H1 (cell line): ENCODE measurements at regions not wholly inside any gene's neighbourhood (a gene's known extent, or its start where the extent isn't known, plus 50 kb on each side); places are given as distances from the start of the nearest gene placed in this dataset.

Experiments used
- CTCF ChIA-PET: fragments of 300-600 bp; sonication (Branson Sonifier 250); formaldehyde crosslinking; loops from one replicate; lab custom pipeline; 2021; ENCODE audit not compliant: partially characterized antibody; lab: Charles Lee
- POLR2A ChIA-PET: fragments of 300-600 bp; sonication (Branson Sonifier 250); formaldehyde crosslinking; loops from one replicate; lab custom pipeline; 2021; ENCODE audit warnings: inconsistent platforms; ENCODE audit not compliant: partially characterized antibody; lab: Charles Lee
- DNase-seq, 2 experiments: peaks; one replicate each; pipeline versions ENCODE4 v3.0.0 to v3.0.0-alpha.2; 2010 to 2022; ENCODE audit warnings: low spot score in 2 of 2, low read depth in 1 of 2, mixed read lengths in 1 of 2
- FAIRE-seq: peaks from 2 replicates; lab custom pipeline; 2011; peaks lifted over from hg19 to GRCh38; lab: Jason Lieb, UNC
- H2AFZ ChIP-seq: 2 replicates; pipeline ENCODE4 v1.8.1; 2012; ENCODE audit warnings: low read length, inconsistent platforms
- H2AK5ac ChIP-seq: 2 replicates; pipeline ENCODE4 v1.6.1; 2013; ENCODE audit warnings: low read depth, low read length
- H2BK120ac ChIP-seq: replicated peaks from 2 replicates; pipeline ENCODE3; 2013; ENCODE audit warnings: low read depth, low read length, inconsistent platforms
- H2BK12ac ChIP-seq: 2 replicates; pipeline ENCODE4 v1.6.1; 2013; ENCODE audit warnings: low read depth, low read length
- H2BK15ac ChIP-seq: 2 replicates; pipeline ENCODE4 v1.6.1; 2013; ENCODE audit warnings: low read length
- H2BK20ac ChIP-seq: 2 replicates; pipeline ENCODE4 v1.6.1; 2013; ENCODE audit warnings: low read length
- H2BK5ac ChIP-seq: 2 replicates; pipeline ENCODE4 v1.6.1; 2013; ENCODE audit warnings: low read depth, low read length
- H3K14ac ChIP-seq: 2 replicates; pipeline ENCODE4 v1.6.1; 2013; ENCODE audit warnings: inconsistent platforms; ENCODE audit not compliant: insufficient read length
- H3K18ac ChIP-seq: 2 replicates; pipeline ENCODE4 v1.6.1; 2013; ENCODE audit warnings: low read length; ENCODE audit errors: extremely low read depth
- H3K23ac ChIP-seq: 2 replicates; pipeline ENCODE4 v1.6.1; 2013; ENCODE audit warnings: inconsistent platforms; ENCODE audit not compliant: insufficient read length
- H3K23me2 ChIP-seq: 2 replicates; pipeline ENCODE4 v1.6.1; 2013; ENCODE audit warnings: low read depth, low read length
- H3K27ac ChIP-seq: 2 replicates; pipeline ENCODE4 v1.6.1; 2011; ENCODE audit warnings: low read depth, low read length, inconsistent platforms
- H3K27me3 ChIP-seq, 4 experiments: replicated peaks in 1 of 4; 1 replicate in 1 of 4; 2 replicates in 3 of 4; pipeline versions ENCODE4 v1.6.1 to v1.8.1; 2011 to 2013; ENCODE audit warnings: low read length in 3 of 4, mild to moderate bottlenecking in 3 of 4, inconsistent platforms in 2 of 4, mixed read lengths in 2 of 4, moderate library complexity in 1 of 4; ENCODE audit not compliant: control insufficient read depth in 3 of 4, insufficient read depth in 3 of 4; ENCODE audit errors: extremely low read depth in 1 of 4
- H3K36me3 ChIP-seq, 4 experiments: 2 replicates each; pipeline versions ENCODE4 v1.6.1 to v1.8.1; 2011 to 2013; ENCODE audit warnings: mild to moderate bottlenecking in 4 of 4, low read length in 3 of 4, moderate library complexity in 2 of 4, control low read depth in 1 of 4, inconsistent platforms in 1 of 4; ENCODE audit not compliant: insufficient read depth in 4 of 4, control insufficient read depth in 2 of 4
- H3K4ac ChIP-seq: replicated peaks from 2 replicates; pipeline ENCODE3; 2013; ENCODE audit warnings: low read length, low read depth, mixed read lengths, inconsistent platforms; ENCODE audit not compliant: insufficient read length
- H3K4me1 ChIP-seq, 4 experiments: replicated peaks in 1 of 4; 1 replicate in 1 of 4; 2 replicates in 3 of 4; pipeline versions ENCODE4 v1.6.1 to v1.8.1; 2011 to 2013; ENCODE audit warnings: low read length in 3 of 4, inconsistent platforms in 2 of 4, mixed read lengths in 1 of 4; ENCODE audit not compliant: insufficient read depth in 4 of 4, control insufficient read depth in 3 of 4
- H3K4me2 ChIP-seq, 2 experiments: 2 replicates each; pipeline versions ENCODE4 v1.6.1 to v1.8.1; 2011 to 2013; ENCODE audit warnings: low read depth in 2 of 2, low read length in 2 of 2, control low read depth in 1 of 2, inconsistent platforms in 1 of 2, mild to moderate bottlenecking in 1 of 2; ENCODE audit not compliant: insufficient read depth in 1 of 2
- H3K4me3 ChIP-seq, 4 experiments: fragments of 200-600, 300-600 bp in 1 of 4; sonication (generic), shearing (Covaris generic), sonication (Bioruptor Twin) in 1 of 4; 2 replicates each; pipeline versions ENCODE4 v1.5.1 to v1.8.1; 2011 to 2016; ENCODE audit warnings: low read length in 4 of 4, low read depth in 3 of 4, control low read depth in 2 of 4, inconsistent platforms in 2 of 4, mild to moderate bottlenecking in 2 of 4, mixed read lengths in 1 of 4, moderate library complexity in 1 of 4; ENCODE audit not compliant: insufficient read depth in 2 of 4; ENCODE audit errors: extremely low read depth in 1 of 4
- H3K56ac ChIP-seq: replicated peaks from 2 replicates; pipeline ENCODE3; 2013; ENCODE audit warnings: low read depth, mild to moderate bottlenecking, mixed read lengths, low read length, inconsistent platforms; ENCODE audit not compliant: insufficient read length
- H3K79me1 ChIP-seq: 2 replicates; pipeline ENCODE4 v1.6.1; 2013; ENCODE audit warnings: low read depth, low read length, control low read depth
- H3K79me2 ChIP-seq, 2 experiments: 2 replicates each; pipeline versions ENCODE4 v1.6.1 to v1.8.1; 2012 to 2013; ENCODE audit warnings: low read length in 2 of 2, mild to moderate bottlenecking in 2 of 2, inconsistent platforms in 1 of 2; ENCODE audit not compliant: insufficient read depth in 2 of 2, control insufficient read depth in 1 of 2
- H3K9ac ChIP-seq, 4 experiments: replicated peaks in 1 of 4; 1 replicate in 1 of 4; 2 replicates in 3 of 4; pipeline versions ENCODE4 v1.6.1 to v1.8.1; 2011 to 2013; ENCODE audit warnings: low read depth in 3 of 4, low read length in 3 of 4, control low read depth in 2 of 4, mild to moderate bottlenecking in 2 of 4, moderate library complexity in 2 of 4, inconsistent platforms in 1 of 4; ENCODE audit errors: extremely low read depth in 1 of 4
- H3K9me3 ChIP-seq, 2 experiments: 2 replicates each; pipeline versions ENCODE4 v1.6.1 to v1.8.1; 2012 to 2013; ENCODE audit warnings: mild to moderate bottlenecking in 2 of 2, moderate library complexity in 2 of 2, control low read depth in 1 of 2, inconsistent platforms in 1 of 2, low read depth in 1 of 2, low read length in 1 of 2, mixed read lengths in 1 of 2; ENCODE audit not compliant: insufficient read depth in 2 of 2
- H4K20me1 ChIP-seq, 2 experiments: replicated peaks in 1 of 2; 2 replicates each; pipeline versions ENCODE3 to v1.8.1; 2011 to 2013; ENCODE audit warnings: inconsistent platforms in 2 of 2, low read length in 2 of 2, mild to moderate bottlenecking in 1 of 2; ENCODE audit not compliant: insufficient read depth in 2 of 2, control insufficient read depth in 1 of 2
- H4K5ac ChIP-seq: 2 replicates; pipeline ENCODE4 v1.6.1; 2013; ENCODE audit warnings: low read length, low read depth, mixed read lengths, inconsistent platforms; ENCODE audit not compliant: insufficient read length
- H4K8ac ChIP-seq: 2 replicates; pipeline ENCODE4 v1.8.0; 2013; ENCODE audit warnings: mild to moderate bottlenecking, moderate library complexity, low read length, inconsistent platforms; ENCODE audit not compliant: insufficient read depth; ENCODE audit errors: extremely low read depth
- H4K91ac ChIP-seq: replicated peaks from 2 replicates; pipeline ENCODE3; 2013; ENCODE audit warnings: low read length, mixed read lengths, inconsistent platforms; ENCODE audit not compliant: insufficient read length
- BACH1 ChIP-seq: IDR thresholded peaks from 2 replicates; pipeline ENCODE4 v1.6.1; 2012; ENCODE audit warnings: low read length, improper control_type of control experiment
- EP300 ChIP-seq, 2 experiments: IDR thresholded peaks; 1 replicate in 1 of 2; 2 replicates in 1 of 2; pipeline ENCODE4 v1.6.1; 2011 to 2012; ENCODE audit warnings: low read depth in 2 of 2, low read length in 2 of 2, mild to moderate bottlenecking in 2 of 2, borderline replicate concordance in 1 of 2, inconsistent platforms in 1 of 2, moderate library complexity in 1 of 2
- KDM1A ChIP-seq: fragments of 200-600, 300-600 bp; sonication (generic); IDR thresholded peaks from 2 replicates; pipeline ENCODE4 v1.7.1; 2016; ENCODE audit warnings: mild to moderate bottlenecking, low read length, borderline replicate concordance
- RAD21 ChIP-seq, 2 experiments: IDR thresholded peaks in 1 of 2; conservative IDR thresholded peaks in 1 of 2; 2 replicates each; pipeline ENCODE4 v1.6.1; 2011; ENCODE audit warnings: low read depth in 2 of 2, low read length in 2 of 2, improper control_type of control experiment in 1 of 2, inconsistent platforms in 1 of 2, mild to moderate bottlenecking in 1 of 2, moderate library complexity in 1 of 2
- SP2 ChIP-seq: IDR thresholded peaks from 2 replicates; pipeline ENCODE4 v1.6.1; 2012; ENCODE audit warnings: mild to moderate bottlenecking, low read length, inconsistent platforms
- TAF7 ChIP-seq: optimal IDR thresholded peaks from 2 replicates; pipeline ENCODE3; 2011; ENCODE audit warnings: low read depth, mild to moderate bottlenecking, inconsistent platforms, low read length, moderate library complexity, borderline replicate concordance
- YY1 ChIP-seq: IDR thresholded peaks from 2 replicates; pipeline ENCODE4 v1.6.1; 2011; ENCODE audit warnings: low read depth, mild to moderate bottlenecking, low read length
- WGBS, 2 experiments: shearing (Covaris generic) in 1 of 2; methylation state at CpG; one replicate each; pipeline versions ENCODE4 v1.1.6 to v1.1.7; 2013 to 2015; ENCODE audit warnings: low lambda C conversion rate in 2 of 2, mixed read lengths in 2 of 2, inconsistent platforms in 1 of 2, low coverage in 1 of 2, missing lambda C conversion rate in 1 of 2; ENCODE audit not compliant: insufficient replicate concordance in 2 of 2, insufficient coverage in 1 of 2, insufficient read length in 1 of 2; ENCODE audit errors: extremely low coverage in 1 of 2, missing lambda C conversion rate in 1 of 2; 5-methylcytosine and 5-hydroxymethylcytosine counted together
- TF ChIP-seq, protein P1 (sequence below): IDR thresholded peaks from 2 replicates; pipeline ENCODE4 v1.6.1; 2011; ENCODE audit warnings: low read depth, mild to moderate bottlenecking, low read length; ENCODE audit not compliant: insufficient read depth
- TF ChIP-seq, protein P2 (sequence below): IDR thresholded peaks from 2 replicates; pipeline ENCODE4 v1.6.1; 2011; ENCODE audit warnings: low read length, improper control_type of control experiment
- TF ChIP-seq, protein P3 (sequence below): IDR thresholded peaks from 2 replicates; pipeline ENCODE4 v1.6.1; 2012; ENCODE audit warnings: low read length, inconsistent platforms

DNA sequence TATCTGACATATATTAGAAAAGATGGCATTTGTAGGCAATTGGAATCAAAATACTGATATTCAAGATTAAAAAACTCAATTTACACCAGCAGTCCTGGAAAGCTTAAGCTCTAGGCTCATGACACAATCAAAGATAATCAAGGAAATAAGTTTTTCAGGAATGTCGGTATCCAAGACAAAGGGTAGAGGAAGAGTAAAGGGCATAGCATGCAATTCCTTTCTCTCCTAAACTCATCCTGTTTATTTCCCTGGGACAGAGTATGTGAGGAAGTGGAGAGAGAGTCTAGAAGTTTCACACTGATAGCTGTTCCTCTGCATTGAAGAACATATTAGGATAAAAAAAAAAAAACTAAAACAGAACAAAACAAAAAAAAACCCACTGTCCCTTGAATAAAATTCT is 2452.1 kb downstream of the PCDH9 start:
- Histone ChIP-seq H4K91ac (no peak overlapping the region), H3K4me1 (0 out of 7 replicates have a peak, but pooled peaks cover 0 to 2% (median 0%) of the 10 kb centered on the region in 4 experiments), H3K4me2 (no peak overlapping the region), H2BK20ac (no peak overlapping the region), H3K79me2 (no peaks in the 10 kb centered on the region), H3K4ac (no peak overlapping the region), H4K20me1 (no peaks in the 10 kb centered on the region), H3K23ac (no peak overlapping the region), H2AFZ (no peak overlapping the region), H3K23me2 (no peaks in the 10 kb centered on the region), H3K9me3 (no peaks in the 10 kb centered on the region), H4K8ac (no peak overlapping the region), H3K79me1 (no peaks in the 10 kb centered on the region), H3K36me3 (no peaks in the 10 kb centered on the region), H2BK12ac (no peak overlapping the region), H3K27ac (no peak overlapping the region), H2BK5ac (no peak overlapping the region), H3K9ac (no peak overlapping the region), H2AK5ac (no peak overlapping the region), H4K5ac (no peak overlapping the region), H3K4me3 (no peak overlapping the region), H3K18ac (no peak overlapping the region), H2BK120ac (no peak overlapping the region), H3K56ac (no peak overlapping the region), H3K14ac (no peak overlapping the region), H3K27me3 (no peaks in the 10 kb centered on the region), H2BK15ac (no peak overlapping the region)
- no peak for FAIRE-seq
- POLR2A ChIA-PET: no interaction called here
- WGBS, 2 experiments: 88% methylated on average over 1 of the region's 1 CpG; no CpG with 5 or more reads in 1 of the 2 experiments
- CTCF ChIA-PET: no interaction called here
- no peak for DNase-seq
- no peak for TF ChIP-seq KDM1A
- TF ChIP-seq, protein P1, sequence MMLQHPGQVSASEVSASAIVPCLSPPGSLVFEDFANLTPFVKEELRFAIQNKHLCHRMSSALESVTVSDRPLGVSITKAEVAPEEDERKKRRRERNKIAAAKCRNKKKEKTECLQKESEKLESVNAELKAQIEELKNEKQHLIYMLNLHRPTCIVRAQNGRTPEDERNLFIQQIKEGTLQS: no peak
- no peak for TF ChIP-seq RAD21 (IDR thresholded peaks at IDR 0.05 in 1 of 2, conservative IDR thresholded peaks at IDR 0.05 in 1 of 2; ENCODE audit: low read depth in 2 of 2, low read length in 2 of 2)
- TF ChIP-seq TAF7: no peak
- TF ChIP-seq EP300 (IDR thresholded peaks at IDR 0.05; ENCODE audit: borderline replicate concordance in 1 of 2, low read depth in 2 of 2, low read length in 2 of 2): no peak
- TF ChIP-seq, protein P2, sequence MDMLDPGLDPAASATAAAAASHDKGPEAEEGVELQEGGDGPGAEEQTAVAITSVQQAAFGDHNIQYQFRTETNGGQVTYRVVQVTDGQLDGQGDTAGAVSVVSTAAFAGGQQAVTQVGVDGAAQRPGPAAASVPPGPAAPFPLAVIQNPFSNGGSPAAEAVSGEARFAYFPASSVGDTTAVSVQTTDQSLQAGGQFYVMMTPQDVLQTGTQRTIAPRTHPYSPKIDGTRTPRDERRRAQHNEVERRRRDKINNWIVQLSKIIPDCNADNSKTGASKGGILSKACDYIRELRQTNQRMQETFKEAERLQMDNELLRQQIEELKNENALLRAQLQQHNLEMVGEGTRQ: no peak
- no peak for TF ChIP-seq BACH1
- TF ChIP-seq, protein P3, sequence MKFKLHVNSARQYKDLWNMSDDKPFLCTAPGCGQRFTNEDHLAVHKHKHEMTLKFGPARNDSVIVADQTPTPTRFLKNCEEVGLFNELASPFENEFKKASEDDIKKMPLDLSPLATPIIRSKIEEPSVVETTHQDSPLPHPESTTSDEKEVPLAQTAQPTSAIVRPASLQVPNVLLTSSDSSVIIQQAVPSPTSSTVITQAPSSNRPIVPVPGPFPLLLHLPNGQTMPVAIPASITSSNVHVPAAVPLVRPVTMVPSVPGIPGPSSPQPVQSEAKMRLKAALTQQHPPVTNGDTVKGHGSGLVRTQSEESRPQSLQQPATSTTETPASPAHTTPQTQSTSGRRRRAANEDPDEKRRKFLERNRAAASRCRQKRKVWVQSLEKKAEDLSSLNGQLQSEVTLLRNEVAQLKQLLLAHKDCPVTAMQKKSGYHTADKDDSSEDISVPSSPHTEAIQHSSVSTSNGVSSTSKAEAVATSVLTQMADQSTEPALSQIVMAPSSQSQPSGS: no peak
- TF ChIP-seq SP2: no peak
- TF ChIP-seq YY1: no peak
